ENCODE measurements at regions not wholly inside any gene's neighbourhood (a gene's known extent, or its start where the extent isn't known, plus 50 kb on each side); places are given as distances from the start of the nearest gene placed in this dataset.

DNA sequence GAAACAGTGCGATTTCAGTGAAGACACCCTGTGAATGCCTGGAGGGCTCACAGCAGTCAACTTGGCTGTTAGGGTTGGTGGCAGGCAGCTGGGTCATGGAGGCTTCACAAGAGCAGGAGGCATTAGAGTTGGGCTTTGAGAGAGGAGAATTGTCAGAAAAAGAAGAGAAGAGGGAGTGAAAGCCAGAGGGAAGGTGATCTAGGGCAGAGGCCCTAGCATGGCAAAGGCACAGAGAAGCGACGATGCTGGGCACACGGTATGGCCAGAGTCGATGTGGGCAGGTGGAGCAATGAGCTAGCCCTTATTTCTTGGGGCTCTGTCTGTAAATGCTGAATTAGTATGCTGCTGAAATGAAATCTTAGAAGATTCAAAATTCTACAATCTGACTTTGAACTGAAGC lies 52.6 kb upstream of the OLFM4 start:
- DNase-seq (ENCODE audit: extremely low spot score), result no peak
- ChIA-PET CTCF (interaction anchor here (2.6 kb wide), 1 partner anchor 8 kb away, joined by 13 read pairs; no protein-coding TSS in a partner anchor), POLR2A (no interaction called here)
- TF ChIP-seq, protein P1, sequence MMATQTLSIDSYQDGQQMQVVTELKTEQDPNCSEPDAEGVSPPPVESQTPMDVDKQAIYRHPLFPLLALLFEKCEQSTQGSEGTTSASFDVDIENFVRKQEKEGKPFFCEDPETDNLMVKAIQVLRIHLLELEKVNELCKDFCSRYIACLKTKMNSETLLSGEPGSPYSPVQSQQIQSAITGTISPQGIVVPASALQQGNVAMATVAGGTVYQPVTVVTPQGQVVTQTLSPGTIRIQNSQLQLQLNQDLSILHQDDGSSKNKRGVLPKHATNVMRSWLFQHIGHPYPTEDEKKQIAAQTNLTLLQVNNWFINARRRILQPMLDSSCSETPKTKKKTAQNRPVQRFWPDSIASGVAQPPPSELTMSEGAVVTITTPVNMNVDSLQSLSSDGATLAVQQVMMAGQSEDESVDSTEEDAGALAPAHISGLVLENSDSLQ (IDR thresholded peaks at IDR 0.05), result no peak
- TF ChIP-seq SP1 (IDR thresholded peaks at IDR 0.05) (no peak), HDGF (IDR thresholded peaks at IDR 0.05; ENCODE audit: borderline replicate concordance) (no peak), LEF1 (IDR thresholded peaks at IDR 0.05; ENCODE audit: borderline replicate concordance) (no peak), FOXA1 (IDR thresholded peaks at IDR 0.05) (no peak), L3MBTL2 (conservative IDR thresholded peaks at IDR 0.05) (no peak), ELF4 (IDR thresholded peaks at IDR 0.05) (no peak), SUZ12 (IDR thresholded peaks at IDR 0.05) (no peak), ZNF384 (IDR thresholded peaks at IDR 0.05) (no peak), TARDBP (IDR thresholded peaks at IDR 0.05) (no peak), CTBP1 (IDR thresholded peaks at IDR 0.05; ENCODE audit: borderline replicate concordance) (no peak), ARNT (IDR thresholded peaks at IDR 0.05) (no peak), BHLHE40 (IDR thresholded peaks at IDR 0.05; ENCODE audit: borderline replicate concordance) (no peak), NFRKB (IDR thresholded peaks at IDR 0.05) (no peak), FOXK2 (IDR thresholded peaks at IDR 0.05) (no peak)

DNA sequence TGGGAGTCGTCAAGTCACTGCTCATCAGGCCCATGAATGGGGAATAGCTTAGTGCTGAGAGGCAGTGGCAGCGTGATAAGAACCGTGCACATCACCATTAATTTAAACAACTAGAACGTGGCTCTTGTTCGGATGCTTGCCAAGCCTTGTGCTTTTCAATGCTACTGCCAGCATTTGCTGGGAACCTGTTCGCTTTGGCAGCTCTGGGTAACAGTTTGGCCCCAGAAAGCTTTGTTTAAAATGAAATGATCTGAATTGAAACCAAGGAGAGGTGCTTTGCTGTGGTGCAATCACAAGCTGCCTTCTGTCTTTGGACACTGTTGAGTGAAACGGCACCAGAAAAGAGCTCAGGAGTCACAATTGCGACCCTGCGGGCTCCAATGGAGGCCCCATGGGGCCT lies 53.5 kb upstream of the OLFM4 start:
- TF ChIP-seq HDGF (IDR thresholded peaks at IDR 0.05; ENCODE audit: borderline replicate concordance), result no peak
- TF ChIP-seq LEF1 (IDR thresholded peaks at IDR 0.05; ENCODE audit: borderline replicate concordance), result no peak
- no peak for TF ChIP-seq NFRKB (IDR thresholded peaks at IDR 0.05)
- TF ChIP-seq FOXA1 (IDR thresholded peaks at IDR 0.05), result no peak
- no peak for TF ChIP-seq BHLHE40 (IDR thresholded peaks at IDR 0.05; ENCODE audit: borderline replicate concordance)
- ChIA-PET CTCF (no interaction called here), POLR2A (no interaction called here)

DNA sequence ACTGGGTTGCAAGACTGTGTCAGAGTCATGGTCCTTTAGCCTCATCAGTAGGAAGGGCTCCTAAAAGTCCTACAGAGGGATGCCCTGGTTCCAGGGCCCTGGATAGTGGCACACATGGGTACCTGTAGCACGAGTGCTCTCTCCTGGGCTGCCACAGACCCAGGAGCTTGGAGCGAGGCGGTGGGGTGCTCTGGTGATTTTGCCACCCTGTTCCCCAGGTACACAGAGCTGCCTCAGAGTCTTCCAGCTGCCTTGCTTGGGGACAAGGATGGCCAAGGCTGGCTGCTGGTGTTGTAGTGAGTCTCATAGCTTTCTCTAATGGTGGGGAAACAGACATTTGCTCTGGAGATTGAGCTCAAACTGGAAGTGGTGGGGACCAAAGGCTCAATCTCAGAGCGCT lies 53.9 kb upstream of the OLFM4 start:
- TF ChIP-seq FOXK2 (IDR thresholded peaks at IDR 0.05), result no peak
- TF ChIP-seq L3MBTL2 (conservative IDR thresholded peaks at IDR 0.05), result no peak
- TF ChIP-seq TARDBP (IDR thresholded peaks at IDR 0.05), result no peak
- TF ChIP-seq, protein P1 (IDR thresholded peaks at IDR 0.05), result no peak
- no peak for TF ChIP-seq SUZ12 (IDR thresholded peaks at IDR 0.05)
- no peak for TF ChIP-seq CTBP1 (IDR thresholded peaks at IDR 0.05; ENCODE audit: borderline replicate concordance)
- TF ChIP-seq LEF1 (IDR thresholded peaks at IDR 0.05; ENCODE audit: borderline replicate concordance), result no peak
- TF ChIP-seq ARNT (IDR thresholded peaks at IDR 0.05), result no peak
- TF ChIP-seq BHLHE40 (IDR thresholded peaks at IDR 0.05; ENCODE audit: borderline replicate concordance), result no peak
- no peak for TF ChIP-seq SP1 (IDR thresholded peaks at IDR 0.05)
- no peak for TF ChIP-seq FOXA1 (IDR thresholded peaks at IDR 0.05)
- DNase-seq (ENCODE audit: extremely low spot score), result no peak
- ChIA-PET CTCF (no interaction called here), POLR2A (no interaction called here)

More for the DNA sequence above, 53.5 kb upstream of the OLFM4 start:
- no peak for DNase-seq (ENCODE audit: extremely low spot score)

DNA sequence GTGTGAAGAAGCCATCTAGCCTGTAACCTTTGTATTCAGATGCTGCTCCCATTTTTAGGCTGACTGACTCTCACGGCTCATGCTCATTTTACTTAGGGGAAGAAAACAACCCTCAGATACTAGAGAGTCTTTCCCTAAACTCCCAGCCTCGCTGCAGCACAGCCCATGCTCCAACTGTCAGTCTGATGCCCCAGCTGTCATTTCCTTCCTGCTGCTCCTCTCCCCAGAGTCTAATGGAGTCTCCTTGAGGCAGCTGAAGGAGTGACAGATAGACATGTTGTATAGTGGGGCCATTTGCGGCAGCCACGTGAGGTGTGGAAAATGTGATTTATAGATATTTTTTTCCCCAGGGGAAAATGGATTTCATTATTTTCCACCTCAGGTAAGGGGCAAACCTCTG lies 59.2 kb upstream of the OLFM4 start:
- no peak for DNase-seq (ENCODE audit: extremely low spot score)
- ChIA-PET POLR2A (no interaction called here), CTCF (interaction anchor here (0.6 to 1.6 kb wide), 2 partner anchors 182 to 201 kb away, joined by 3 to 5 read pairs; no protein-coding TSS in a partner anchor)
- TF ChIP-seq BHLHE40 (IDR thresholded peaks at IDR 0.05; ENCODE audit: borderline replicate concordance) (no peak), TARDBP (IDR thresholded peaks at IDR 0.05) (no peak), HDGF (IDR thresholded peaks at IDR 0.05; ENCODE audit: borderline replicate concordance) (no peak), ARNT (IDR thresholded peaks at IDR 0.05) (no peak), FOXA1 (IDR thresholded peaks at IDR 0.05) (no peak), LEF1 (IDR thresholded peaks at IDR 0.05; ENCODE audit: borderline replicate concordance) (no peak), ELF4 (IDR thresholded peaks at IDR 0.05) (no peak), SUZ12 (IDR thresholded peaks at IDR 0.05) (no peak), ZNF384 (IDR thresholded peaks at IDR 0.05) (no peak), NFRKB (IDR thresholded peaks at IDR 0.05) (no peak), SP1 (IDR thresholded peaks at IDR 0.05) (no peak), FOXM1 (IDR thresholded peaks at IDR 0.05; ENCODE audit: borderline replicate concordance) (no peak)
- TF ChIP-seq, protein P1 (IDR thresholded peaks at IDR 0.05), result no peak

DNA sequence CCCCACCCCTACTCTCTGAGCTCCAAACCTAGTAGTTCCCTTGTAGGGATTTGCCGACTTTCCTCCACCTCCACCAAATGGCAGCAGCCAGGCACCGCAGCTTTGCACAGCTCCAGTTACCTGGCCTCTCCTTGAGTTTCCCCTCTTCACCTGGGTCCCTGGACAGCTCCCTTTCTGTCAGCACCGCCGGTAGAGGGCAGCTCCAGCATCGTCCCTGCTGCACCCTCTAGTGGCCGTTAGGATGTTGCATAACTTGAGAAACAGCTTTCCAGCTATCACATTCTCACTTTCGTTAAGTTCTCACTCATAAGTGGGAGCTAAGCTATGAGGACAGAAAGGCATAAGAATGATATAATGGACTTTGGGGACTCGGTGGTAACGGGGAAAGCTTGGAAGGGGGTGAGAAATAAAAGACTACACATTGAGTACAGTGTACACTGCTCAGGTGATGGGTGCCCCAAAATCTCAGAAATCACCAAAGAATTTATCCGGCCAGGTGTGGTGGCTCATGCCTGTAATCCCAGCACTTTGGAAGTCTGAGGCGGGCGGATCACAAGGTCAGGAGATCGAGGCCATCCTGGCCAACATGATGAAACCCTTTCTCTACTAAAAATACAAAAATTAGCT lies 60.4 kb upstream of the OLFM4 start:
- peak; percentile 80 for DNase-seq (ENCODE audit: extremely low spot score)
- 0 out of 2 replicates have a peak, but pooled peaks have one; percentile 19 for TF ChIP-seq CTBP1 (IDR thresholded peaks at IDR 0.05; ENCODE audit: borderline replicate concordance)
- TF ChIP-seq, protein P1 (IDR thresholded peaks at IDR 0.05), result no peak
- TF ChIP-seq SP1 (IDR thresholded peaks at IDR 0.05), result no peak
- no peak for TF ChIP-seq ARNT (IDR thresholded peaks at IDR 0.05)
- no peak for TF ChIP-seq FOXM1 (IDR thresholded peaks at IDR 0.05; ENCODE audit: borderline replicate concordance)
- TF ChIP-seq ELF4 (IDR thresholded peaks at IDR 0.05), result no peak
- ChIA-PET CTCF (interaction anchor here (0.5 to 1.7 kb wide), 30 partner anchors 9 to 1266 kb away, joined by 3 to 13 read pairs (median 4); no protein-coding TSS in a partner anchor), POLR2A (no interaction called here)

DNA sequence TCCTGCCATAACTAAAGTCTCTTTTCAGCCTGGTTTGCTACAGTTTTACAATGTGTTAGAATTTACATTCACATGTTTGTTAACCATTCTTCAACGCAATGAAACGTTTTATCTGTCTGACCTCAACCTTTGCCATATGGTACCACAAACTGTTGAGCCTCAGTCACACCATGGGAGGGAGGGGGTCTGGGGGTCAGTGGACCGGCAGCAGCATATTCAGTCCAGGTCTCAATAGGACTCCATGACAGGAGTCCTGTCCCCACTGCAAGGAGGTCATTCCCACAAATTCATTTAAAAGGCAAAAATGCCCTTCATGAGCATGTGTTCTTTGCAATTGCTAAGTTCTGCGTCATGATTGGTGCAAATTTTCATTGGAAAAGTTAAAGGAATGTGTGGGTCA lies 66.6 kb upstream of the OLFM4 start:
- ChIA-PET POLR2A (no interaction called here), CTCF (no interaction called here)
- TF ChIP-seq CTBP1 (IDR thresholded peaks at IDR 0.05; ENCODE audit: borderline replicate concordance), result no peak
- TF ChIP-seq BHLHE40 (IDR thresholded peaks at IDR 0.05; ENCODE audit: borderline replicate concordance), result no peak
- no peak for TF ChIP-seq FOXM1 (IDR thresholded peaks at IDR 0.05; ENCODE audit: borderline replicate concordance)
- no peak for TF ChIP-seq L3MBTL2 (conservative IDR thresholded peaks at IDR 0.05)
- TF ChIP-seq HDGF (IDR thresholded peaks at IDR 0.05; ENCODE audit: borderline replicate concordance), result no peak
- TF ChIP-seq ARNT (IDR thresholded peaks at IDR 0.05), result no peak
- TF ChIP-seq SUZ12 (IDR thresholded peaks at IDR 0.05), result no peak
- TF ChIP-seq LEF1 (IDR thresholded peaks at IDR 0.05; ENCODE audit: borderline replicate concordance), result no peak
- TF ChIP-seq FOXA1 (IDR thresholded peaks at IDR 0.05), result no peak
- TF ChIP-seq ZNF384 (IDR thresholded peaks at IDR 0.05), result no peak
- TF ChIP-seq FOXK2 (IDR thresholded peaks at IDR 0.05), result no peak
- TF ChIP-seq SP1 (IDR thresholded peaks at IDR 0.05), result no peak
- TF ChIP-seq TARDBP (IDR thresholded peaks at IDR 0.05), result no peak
- TF ChIP-seq, protein P1 (IDR thresholded peaks at IDR 0.05), result no peak
- TF ChIP-seq ELF4 (IDR thresholded peaks at IDR 0.05), result no peak
- DNase-seq (ENCODE audit: extremely low spot score), result no peak
